ENCODE measurements at regions not wholly inside any gene's neighbourhood (a gene's known extent, or its start where the extent isn't known, plus 50 kb on each side); places are given as distances from the start of the nearest gene placed in this dataset.

DNA sequence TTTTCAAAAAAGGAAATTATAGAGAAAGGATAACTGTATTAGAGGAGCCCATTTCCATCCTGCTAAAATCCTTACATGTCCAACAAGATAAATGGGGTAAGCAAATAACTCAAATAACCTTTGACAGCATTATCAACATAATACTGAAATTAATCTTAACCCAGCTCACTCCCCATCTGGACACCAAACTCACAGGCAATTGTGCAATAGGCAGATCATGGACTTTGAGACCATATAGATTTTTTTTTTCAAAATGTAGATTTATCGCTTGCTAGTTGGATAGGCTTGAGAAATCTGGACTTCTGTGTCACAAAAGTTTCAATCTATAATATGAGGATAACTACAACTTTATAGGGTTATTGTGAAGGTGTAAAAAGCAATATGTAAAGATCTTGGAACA is 134.4 kb upstream of the ASCC3 start:
- no peak overlapping the region for H2AK5ac ChIP-seq (ENCODE audit: low read length, severe bottlenecking)
- H3K9me3 ChIP-seq (ENCODE audit: control insufficient read depth, low read length), result peaks cover 15% of the 10 kb centered on the region
- H3K18ac ChIP-seq (ENCODE audit: low read depth in 1 of 2, low read length in 2 of 2), result no peak overlapping the region
- H3K4me2 ChIP-seq (ENCODE audit: low read length, poor library complexity, severe bottlenecking), result no peak overlapping the region
- peaks cover 1% of the 10 kb centered on the region for H3K4me1 ChIP-seq (ENCODE audit: control insufficient read depth, insufficient read depth, low read depth, low read length)
- H3K9ac ChIP-seq (ENCODE audit: low read length), result no peak overlapping the region
- no peaks in the 10 kb centered on the region for H3K27me3 ChIP-seq (ENCODE audit: control insufficient read depth in 1 of 2, insufficient read depth in 1 of 2, low read length in 2 of 2)
- H3K14ac ChIP-seq (ENCODE audit: low read length in 2 of 2), result no peak overlapping the region
- no peak overlapping the region for H2BK5ac ChIP-seq (ENCODE audit: low read depth, low read length, poor library complexity, severe bottlenecking)
- H3K79me1 ChIP-seq (replicated peaks; ENCODE audit: low read length, poor library complexity, severe bottlenecking), result no peaks in the 10 kb centered on the region
- H3K36me3 ChIP-seq (ENCODE audit: control insufficient read depth in 1 of 2, insufficient read depth in 2 of 2, low read depth in 1 of 2, low read length in 2 of 2), result no peaks in the 10 kb centered on the region
- H3K4me3 ChIP-seq (ENCODE audit: insufficient read depth in 1 of 2, low read depth in 1 of 2, low read length in 2 of 2), result no peak overlapping the region
- WGBS, result 100% methylated on average over 1 of the region's 1 CpG
- no peak overlapping the region for H4K91ac ChIP-seq (ENCODE audit: low read length)
- H3K4ac ChIP-seq (ENCODE audit: low read depth in 1 of 2, low read length in 2 of 2), result no peak overlapping the region
- DNase-seq, result no peak
- no peak overlapping the region for H2AFZ ChIP-seq (ENCODE audit: low read depth, low read length)
- H3K27ac ChIP-seq (ENCODE audit: low read length, poor library complexity, severe bottlenecking), result no peak overlapping the region
- no peak overlapping the region for H4K8ac ChIP-seq (ENCODE audit: low read length)
- H2BK15ac ChIP-seq (ENCODE audit: low read depth, poor library complexity, severe bottlenecking), result no peak overlapping the region
- no peak overlapping the region for H2BK12ac ChIP-seq (ENCODE audit: low read length in 2 of 2)
- no peak overlapping the region for H3K23ac ChIP-seq (ENCODE audit: low read length in 2 of 2)
- no peak overlapping the region for H2BK120ac ChIP-seq (ENCODE audit: low read depth, low read length)

DNA sequence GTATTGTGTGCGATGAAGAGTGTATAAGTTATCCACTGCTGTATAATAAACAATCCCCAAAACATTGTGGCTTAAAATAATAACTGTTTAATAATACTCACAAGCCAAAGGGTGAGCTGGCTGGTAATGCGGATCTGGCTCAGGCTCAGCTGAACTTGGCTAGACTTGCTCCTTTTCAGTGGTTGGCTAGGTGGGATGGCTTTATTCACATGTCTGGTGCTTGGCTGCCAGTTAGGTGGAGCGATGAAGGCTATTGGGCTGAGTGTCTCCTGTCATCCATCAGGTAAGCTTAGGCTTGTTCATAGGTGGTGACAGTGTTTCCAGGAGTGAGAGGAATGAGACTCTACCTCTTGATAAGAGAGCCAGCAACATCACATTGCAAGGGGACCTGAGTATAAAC is 135.0 kb upstream of the ASCC3 start:
- H4K91ac ChIP-seq (ENCODE audit: low read length), result no peak overlapping the region
- no peak overlapping the region for H2AFZ ChIP-seq (ENCODE audit: low read depth, low read length)
- no peak overlapping the region for H2AK5ac ChIP-seq (ENCODE audit: low read length, severe bottlenecking)
- no peaks in the 10 kb centered on the region for H3K36me3 ChIP-seq (ENCODE audit: control insufficient read depth in 1 of 2, insufficient read depth in 2 of 2, low read depth in 1 of 2, low read length in 2 of 2)
- H2BK5ac ChIP-seq (ENCODE audit: low read depth, low read length, poor library complexity, severe bottlenecking), result no peak overlapping the region
- H2BK15ac ChIP-seq (ENCODE audit: low read depth, poor library complexity, severe bottlenecking), result no peak overlapping the region
- H3K9ac ChIP-seq (ENCODE audit: low read length), result no peak overlapping the region
- no peak overlapping the region for H3K27ac ChIP-seq (ENCODE audit: low read length, poor library complexity, severe bottlenecking)
- H3K14ac ChIP-seq (ENCODE audit: low read length in 2 of 2), result no peak overlapping the region
- WGBS, result 94% methylated on average over 2 of the region's 3 CpGs
- H3K27me3 ChIP-seq (ENCODE audit: control insufficient read depth in 1 of 2, insufficient read depth in 1 of 2, low read length in 2 of 2), result no peaks in the 10 kb centered on the region
- H3K79me1 ChIP-seq (replicated peaks; ENCODE audit: low read length, poor library complexity, severe bottlenecking), result no peaks in the 10 kb centered on the region
- no peak overlapping the region for H2BK120ac ChIP-seq (ENCODE audit: low read depth, low read length)
- H3K4me1 ChIP-seq (ENCODE audit: control insufficient read depth, insufficient read depth, low read depth, low read length), result peaks cover under 1% of the 10 kb centered on the region
- H2BK12ac ChIP-seq (ENCODE audit: low read length in 2 of 2), result no peak overlapping the region
- no peak overlapping the region for H3K23ac ChIP-seq (ENCODE audit: low read length in 2 of 2)
- no peak overlapping the region for H3K4me3 ChIP-seq (ENCODE audit: insufficient read depth in 1 of 2, low read depth in 1 of 2, low read length in 2 of 2)
- H3K9me3 ChIP-seq (ENCODE audit: control insufficient read depth, low read length), result peaks cover 15% of the 10 kb centered on the region
- DNase-seq, result no peak
- no peak overlapping the region for H3K18ac ChIP-seq (ENCODE audit: low read depth in 1 of 2, low read length in 2 of 2)
- H4K8ac ChIP-seq (ENCODE audit: low read length), result no peak overlapping the region
- no peak overlapping the region for H3K4me2 ChIP-seq (ENCODE audit: low read length, poor library complexity, severe bottlenecking)
- H3K4ac ChIP-seq (ENCODE audit: low read depth in 1 of 2, low read length in 2 of 2), result no peak overlapping the region

DNA sequence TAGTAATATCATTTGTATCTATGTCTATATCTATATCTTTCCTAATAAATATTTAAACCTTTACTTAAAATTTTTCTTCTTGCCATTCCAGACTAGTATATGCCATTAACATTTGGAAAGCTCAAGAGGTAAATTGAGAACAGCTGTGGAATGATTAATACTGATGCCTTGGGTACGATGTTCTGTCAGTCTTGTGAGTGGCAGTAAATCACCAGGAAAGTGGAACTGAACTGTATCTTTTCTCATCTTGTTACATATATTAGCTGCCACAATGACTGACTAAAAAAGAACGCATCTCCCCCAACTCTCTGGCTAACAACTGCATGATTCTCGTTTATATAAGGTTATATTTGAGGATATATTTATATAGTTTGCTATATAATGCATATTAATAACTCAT is 137.0 kb upstream of the ASCC3 start:
- Histone ChIP-seq H3K4ac (ENCODE audit: low read depth in 1 of 2, low read length in 2 of 2) (no peak overlapping the region), H3K18ac (ENCODE audit: low read depth in 1 of 2, low read length in 2 of 2) (no peak overlapping the region), H4K8ac (ENCODE audit: low read length) (no peak overlapping the region), H2BK5ac (ENCODE audit: low read depth, low read length, poor library complexity, severe bottlenecking) (no peak overlapping the region), H3K79me1 (replicated peaks; ENCODE audit: low read length, poor library complexity, severe bottlenecking) (no peaks in the 10 kb centered on the region), H2AFZ (ENCODE audit: low read depth, low read length) (no peak overlapping the region), H3K23ac (ENCODE audit: low read length in 2 of 2) (no peak overlapping the region), H3K27me3 (ENCODE audit: control insufficient read depth in 1 of 2, insufficient read depth in 1 of 2, low read length in 2 of 2) (no peaks in the 10 kb centered on the region), H3K14ac (ENCODE audit: low read length in 2 of 2) (no peak overlapping the region), H3K4me2 (ENCODE audit: low read length, poor library complexity, severe bottlenecking) (no peak overlapping the region), H2AK5ac (ENCODE audit: low read length, severe bottlenecking) (no peak overlapping the region), H3K9ac (ENCODE audit: low read length) (no peak overlapping the region), H3K4me1 (ENCODE audit: control insufficient read depth, insufficient read depth, low read depth, low read length) (no peaks in the 10 kb centered on the region), H4K91ac (ENCODE audit: low read length) (no peak overlapping the region), H3K27ac (ENCODE audit: low read length, poor library complexity, severe bottlenecking) (no peak overlapping the region), H3K4me3 (ENCODE audit: insufficient read depth in 1 of 2, low read depth in 1 of 2, low read length in 2 of 2) (no peak overlapping the region), H2BK12ac (ENCODE audit: low read length in 2 of 2) (no peak overlapping the region), H2BK15ac (ENCODE audit: low read depth, poor library complexity, severe bottlenecking) (no peak overlapping the region), H3K36me3 (ENCODE audit: control insufficient read depth in 1 of 2, insufficient read depth in 2 of 2, low read depth in 1 of 2, low read length in 2 of 2) (no peaks in the 10 kb centered on the region), H2BK120ac (ENCODE audit: low read depth, low read length) (no peak overlapping the region), H3K9me3 (ENCODE audit: control insufficient read depth, low read length) (peaks cover 21% of the 10 kb centered on the region)
- 57% methylated on average over 2 of the region's 3 CpGs for WGBS
- no peak for DNase-seq

DNA sequence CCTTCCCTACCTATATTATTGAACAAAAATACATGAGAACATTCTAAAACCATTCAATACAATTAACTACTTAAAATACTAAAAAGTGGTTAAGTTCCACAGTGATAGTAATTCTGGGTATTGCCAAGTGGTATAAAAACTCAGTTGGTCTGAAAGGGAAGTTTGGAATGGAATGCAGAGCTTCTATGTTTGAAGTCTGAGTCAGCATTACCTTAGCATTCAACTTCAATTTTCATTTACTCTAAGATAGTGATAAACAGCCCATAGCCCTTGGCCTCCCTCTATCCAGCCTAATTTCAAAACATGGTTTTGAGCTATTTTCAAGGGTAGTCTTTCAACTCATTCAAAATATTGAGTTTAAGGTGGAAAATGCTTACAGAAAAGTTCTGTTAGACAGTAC is 140.4 kb upstream of the ASCC3 start:
- H2AK5ac ChIP-seq (ENCODE audit: low read length, severe bottlenecking), result no peak overlapping the region
- H3K9ac ChIP-seq (ENCODE audit: low read length), result no peak overlapping the region
- no peaks in the 10 kb centered on the region for H3K79me1 ChIP-seq (replicated peaks; ENCODE audit: low read length, poor library complexity, severe bottlenecking)
- no peak overlapping the region for H3K18ac ChIP-seq (ENCODE audit: low read depth in 1 of 2, low read length in 2 of 2)
- H2BK12ac ChIP-seq (ENCODE audit: low read length in 2 of 2), result no peak overlapping the region
- no peaks in the 10 kb centered on the region for H3K4me1 ChIP-seq (ENCODE audit: control insufficient read depth, insufficient read depth, low read depth, low read length)
- no peak overlapping the region for H2AFZ ChIP-seq (ENCODE audit: low read depth, low read length)
- no peak overlapping the region for H2BK15ac ChIP-seq (ENCODE audit: low read depth, poor library complexity, severe bottlenecking)
- no peak overlapping the region for H3K4me2 ChIP-seq (ENCODE audit: low read length, poor library complexity, severe bottlenecking)
- no peak overlapping the region for H3K4ac ChIP-seq (ENCODE audit: low read depth in 1 of 2, low read length in 2 of 2)
- H3K27me3 ChIP-seq (ENCODE audit: control insufficient read depth in 1 of 2, insufficient read depth in 1 of 2, low read length in 2 of 2), result no peaks in the 10 kb centered on the region
- H2BK120ac ChIP-seq (ENCODE audit: low read depth, low read length), result no peak overlapping the region
- no peak overlapping the region for H4K91ac ChIP-seq (ENCODE audit: low read length)
- H4K8ac ChIP-seq (ENCODE audit: low read length), result no peak overlapping the region
- peaks cover 39% of the 10 kb centered on the region for H3K9me3 ChIP-seq (ENCODE audit: control insufficient read depth, low read length)
- no peak overlapping the region for H3K4me3 ChIP-seq (ENCODE audit: insufficient read depth in 1 of 2, low read depth in 1 of 2, low read length in 2 of 2)
- no peak overlapping the region for H3K14ac ChIP-seq (ENCODE audit: low read length in 2 of 2)
- no peak overlapping the region for H3K27ac ChIP-seq (ENCODE audit: low read length, poor library complexity, severe bottlenecking)
- no peak overlapping the region for H2BK5ac ChIP-seq (ENCODE audit: low read depth, low read length, poor library complexity, severe bottlenecking)
- H3K36me3 ChIP-seq (ENCODE audit: control insufficient read depth in 1 of 2, insufficient read depth in 2 of 2, low read depth in 1 of 2, low read length in 2 of 2), result no peaks in the 10 kb centered on the region
- no peak overlapping the region for H3K23ac ChIP-seq (ENCODE audit: low read length in 2 of 2)
- DNase-seq, result no peak

All from mesenchymal stem cell (in vitro differentiated cells and primary cell).